Activated T-cell treated with anti-CD3 and anti-CD28 coated beads, Interleukin-2, amount 50 U/mL, for 48 hours (primary cell): ENCODE measurements at regions not wholly inside any gene's neighbourhood (a gene's known extent, or its start where the extent isn't known, plus 50 kb on each side); places are given as distances from the start of the nearest gene placed in this dataset.

Source experiments
- DNase-seq, 2 experiments: peaks; one replicate each; pipeline ENCODE4 v3.0.0-alpha.2; 2020

GRCh38 chr3:187906920-187907319, 161.7 kb upstream of the BCL6 start:
- no peak for DNase-seq

GRCh38 chr3:187909866-187910265, 164.6 kb upstream of the BCL6 start:
- DNase-seq, result no peak

- DNase-seq, result no peak
Observed at GRCh38 chr3:187912007-187912406, 166.7 kb upstream of the BCL6 start.

- no peak for DNase-seq
Observed at GRCh38 chr3:187913617-187914033, 168.4 kb upstream of the BCL6 start.

GRCh38 chr3:187914231-187914630, 169.0 kb upstream of the BCL6 start:
- DNase-seq, result no peak

- no peak for DNase-seq
Observed at GRCh38 chr3:187916072-187916471, 170.8 kb upstream of the BCL6 start.

- no peak for DNase-seq
Observed at GRCh38 chr3:187918081-187918644, 172.9 kb upstream of the BCL6 start.

GRCh38 chr3:187919048-187919447, 173.8 kb upstream of the BCL6 start:
- peak; percentile 71 for DNase-seq

- DNase-seq, result peak; percentile 30 to 42
Observed at GRCh38 chr3:187919544-187919943, 174.3 kb upstream of the BCL6 start.

GRCh38 chr3:187920030-187920429, 174.8 kb upstream of the BCL6 start:
- DNase-seq, result no peak

GRCh38 chr3:187920913-187921312, 175.6 kb upstream of the BCL6 start:
- DNase-seq, result no peak

GRCh38 chr3:187921391-187922074, 176.3 kb upstream of the BCL6 start:
- no peak for DNase-seq

GRCh38 chr3:187922704-187923416, 177.6 kb upstream of the BCL6 start:
- DNase-seq, result peak in 1 of 2 experiments; percentile 30

- no peak for DNase-seq
Observed at GRCh38 chr3:187924651-187925050, 179.4 kb upstream of the BCL6 start.

GRCh38 chr3:187925326-187925725, 180.1 kb upstream of the BCL6 start:
- DNase-seq, result no peak

- peak; percentile 44 to 55 for DNase-seq
Observed at GRCh38 chr3:187926620-187927019, 181.4 kb upstream of the BCL6 start.

- DNase-seq, result no peak
Observed at GRCh38 chr3:187927565-187927964, 182.3 kb upstream of the BCL6 start.

GRCh38 chr3:187929112-187929816, 184.0 kb upstream of the BCL6 start:
- peak in 1 of 2 experiments; percentile 45 for DNase-seq

- no peak for DNase-seq
Observed at GRCh38 chr3:187930021-187930420, 184.8 kb upstream of the BCL6 start.

GRCh38 chr3:187931101-187931500, 185.8 kb upstream of the BCL6 start:
- DNase-seq, result no peak

GRCh38 chr3:187931770-187932278, 186.6 kb upstream of the BCL6 start:
- no peak for DNase-seq

GRCh38 chr3:187932530-187932929, 187.3 kb upstream of the BCL6 start:
- no peak for DNase-seq

GRCh38 chr3:187935623-187936156, 190.4 kb upstream of the BCL6 start:
- peak; percentile 68 to 75 for DNase-seq
